NOMO-1 (cell line): ENCODE measurements at regions not wholly inside any gene's neighbourhood (a gene's known extent, or its start where the extent isn't known, plus 50 kb on each side); places are given as distances from the start of the nearest gene placed in this dataset.

Experiments used
- DNase-seq, 2 experiments: peaks; one replicate each; lab custom pipeline; 2025; ENCODE audit not compliant: unreplicated experiment in 2 of 2; lab: John Stamatoyannopoulos, UW

DNA sequence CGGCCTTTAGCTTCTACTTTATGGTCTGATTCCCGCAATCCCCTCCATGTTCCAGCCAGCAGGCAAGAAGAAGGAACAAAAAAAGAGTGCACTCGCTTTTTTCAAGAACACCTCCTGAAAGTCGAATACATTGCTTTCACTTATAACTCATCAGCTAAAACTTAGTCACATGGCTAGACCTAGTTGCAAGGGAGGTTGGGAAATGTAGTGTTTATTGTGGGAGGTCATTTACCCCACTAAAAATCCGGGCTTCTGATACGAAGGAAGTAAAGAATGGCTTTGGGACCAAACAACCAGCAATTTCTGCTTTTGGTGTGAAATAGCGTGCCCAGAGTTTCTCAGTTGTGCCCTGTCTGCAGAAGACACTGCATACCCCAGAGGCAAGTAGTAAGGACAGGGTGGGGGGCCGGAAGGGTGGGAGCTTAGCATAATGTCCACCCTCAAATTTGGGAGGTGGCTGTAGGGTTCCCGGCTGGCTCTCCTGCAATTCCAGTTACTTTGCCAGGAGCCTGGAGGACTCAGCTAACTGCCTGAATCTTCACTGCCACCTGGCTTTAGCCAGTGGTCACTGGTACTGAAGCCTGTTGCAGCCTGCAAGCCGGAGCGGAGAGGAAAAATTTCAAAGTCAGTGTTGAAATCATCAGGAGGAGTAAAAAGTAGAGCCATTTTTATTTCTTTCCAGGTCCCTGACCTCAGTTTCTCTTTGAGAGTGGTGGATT, 57.7 kb upstream of the F3 start:
- DNase-seq = peak; percentile 10 to 30

DNA sequence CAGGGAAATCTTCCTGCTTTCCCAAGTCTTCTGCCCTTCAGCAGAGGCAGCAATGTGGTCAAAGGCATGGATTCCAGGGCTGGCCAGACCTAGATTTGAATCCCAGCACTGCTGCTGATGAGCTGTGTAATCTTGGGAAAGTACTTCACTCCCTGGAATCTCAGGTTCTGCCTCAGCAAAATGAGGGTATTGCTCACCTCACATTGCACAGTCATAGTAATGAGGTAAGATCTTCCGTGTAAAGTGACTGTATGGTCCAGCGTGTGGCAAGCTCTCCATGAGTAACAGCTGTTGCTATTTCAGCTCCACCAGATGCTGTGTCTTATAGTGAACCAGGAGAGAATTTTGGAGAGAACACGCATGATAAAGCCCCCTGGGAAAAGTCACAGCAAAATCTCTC, 56.1 kb upstream of the F3 start:
- no peak for DNase-seq

DNA sequence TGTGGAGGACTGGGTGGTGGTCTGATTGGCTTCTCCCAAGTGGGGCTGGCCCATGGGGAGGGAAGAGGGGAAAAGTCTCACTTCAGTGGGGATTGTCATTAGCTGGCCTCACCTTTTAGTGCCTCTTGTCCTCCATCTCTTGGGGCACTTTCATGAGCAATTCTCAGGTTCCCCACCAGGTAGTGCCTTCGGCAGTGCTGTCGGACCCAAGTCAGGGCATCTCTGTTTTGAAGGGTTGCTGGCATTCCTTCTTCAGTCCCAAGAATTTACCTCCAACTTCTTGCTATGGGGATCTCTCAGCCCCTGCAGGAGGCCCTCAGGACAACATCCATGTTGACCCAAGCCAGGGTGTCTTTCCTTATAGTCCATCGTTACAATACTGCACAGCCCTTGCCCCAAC, 54.7 kb upstream of the F3 start:
- no peak for DNase-seq

DNA sequence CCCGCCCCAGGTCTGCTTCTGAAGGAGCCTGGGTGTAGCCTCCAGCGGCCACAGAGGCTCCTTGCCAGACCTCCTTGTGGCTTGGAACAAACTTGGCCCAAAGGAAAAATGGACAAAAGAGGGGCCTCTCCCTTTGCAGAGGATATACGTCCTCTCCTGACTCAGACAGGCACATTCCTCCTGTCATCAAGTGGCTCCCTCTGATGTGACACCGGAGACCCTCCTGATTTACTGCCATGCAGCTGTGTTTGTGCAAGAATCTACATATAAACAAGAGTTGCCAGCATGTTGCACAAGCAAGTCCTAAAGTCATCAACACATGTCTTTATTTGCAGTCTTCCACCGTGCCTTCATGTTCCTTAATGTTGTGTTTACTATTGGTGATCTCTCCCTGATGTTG, 54.1 kb upstream of the F3 start:
- no peak for DNase-seq

DNA sequence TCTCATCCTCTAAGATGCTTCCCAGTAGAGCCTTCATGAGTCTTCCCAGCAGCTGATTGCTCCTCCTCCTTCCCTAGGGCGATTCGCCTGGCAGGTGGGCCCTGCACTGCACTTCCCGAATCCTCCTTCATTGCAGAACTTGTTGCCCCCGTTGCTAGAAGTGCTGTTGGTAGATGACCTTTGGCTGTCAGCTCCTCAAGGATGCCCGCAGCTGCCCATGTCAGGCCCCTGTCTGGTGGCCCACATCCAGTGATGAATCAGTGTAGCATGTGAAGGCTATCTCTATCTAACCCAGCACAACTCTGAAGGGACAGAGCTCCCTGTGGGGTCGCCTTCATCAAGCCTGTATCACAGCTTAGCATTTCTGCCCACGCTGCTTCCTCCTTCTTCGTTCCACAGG, 52.1 kb upstream of the F3 start:
- DNase-seq = no peak

DNA sequence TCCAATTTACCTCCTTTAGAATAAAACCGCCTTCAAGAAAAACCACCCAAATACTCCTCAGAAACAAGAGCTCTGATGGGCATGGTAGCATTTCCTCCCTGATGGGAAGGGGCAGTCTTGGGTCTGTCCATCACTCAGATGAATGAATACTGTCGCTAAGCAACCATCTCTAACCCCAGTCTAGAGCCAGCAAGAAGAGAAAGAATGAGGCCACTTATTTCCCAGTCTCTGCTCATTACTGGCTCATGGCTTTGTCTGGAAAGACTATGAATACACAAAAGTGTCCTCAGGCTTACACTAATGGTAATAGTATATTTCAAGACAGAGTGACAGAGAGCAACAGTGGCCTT, 51.0 kb upstream of the F3 start:
- no peak for DNase-seq

DNA sequence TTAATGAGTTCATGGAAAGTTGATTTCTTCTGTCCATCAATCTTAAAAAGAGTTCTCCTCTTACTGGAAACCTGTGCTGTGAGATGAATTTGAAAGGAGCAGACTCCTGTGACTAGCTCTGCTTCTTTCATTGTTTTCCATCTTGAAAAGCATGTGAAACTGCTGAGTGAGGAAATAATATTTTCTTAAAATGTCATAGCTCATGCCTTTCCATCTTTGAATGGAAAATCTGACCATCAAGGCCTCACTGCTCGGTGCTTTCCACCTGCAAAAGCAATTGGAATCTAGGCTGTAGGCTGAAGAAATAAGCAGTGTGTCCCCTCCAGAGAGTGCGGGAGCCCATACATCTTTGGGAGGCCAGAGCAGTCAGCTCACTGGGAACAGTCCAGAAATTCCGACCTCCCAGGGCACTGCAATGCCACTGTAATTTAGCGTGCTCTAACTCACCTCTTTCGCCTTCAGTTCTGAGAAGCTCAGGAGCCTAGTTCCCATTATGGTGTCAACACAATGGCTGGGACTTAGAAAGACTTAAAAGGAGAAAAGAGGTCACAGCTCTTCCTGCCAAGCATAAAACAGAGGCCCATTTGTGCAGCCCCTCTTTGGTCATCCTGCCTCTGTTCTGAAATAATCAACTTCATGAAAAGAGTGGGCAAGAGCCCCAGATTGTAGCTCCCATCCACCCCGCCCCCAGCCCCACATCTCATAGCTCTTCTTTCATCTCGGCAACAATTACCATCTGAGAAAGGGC, 50.4 kb upstream of the F3 start:
- DNase-seq = no peak
